ENCODE measurements at regions not wholly inside any gene's neighbourhood (a gene's known extent, or its start where the extent isn't known, plus 50 kb on each side); places are given as distances from the start of the nearest gene placed in this dataset.

- no peak for ATAC-seq
- SMC1A ChIA-PET (ENCODE audit: uncharacterized antibody, unreplicated experiment): no interaction called here
- no peaks in the 10 kb centered on the region for H3K79me2 ChIP-seq (ENCODE audit: control insufficient read depth, insufficient read depth, low read length)
- BruUV-seq (replicated peaks): no TSS peak
- H3K9ac ChIP-seq (ENCODE audit: control insufficient read depth, insufficient read depth, low read length): no peak overlapping the region
- no peaks in the 10 kb centered on the region for H3K27me3 ChIP-seq (replicated peaks in 1 of 2; ENCODE audit: control insufficient read depth in 2 of 2, insufficient read depth in 2 of 2, low read length in 1 of 2)
- in situ Hi-C loops (cut with MboI): no loop called here
- no peaks in the 10 kb centered on the region for H3K9me3 ChIP-seq (replicated peaks; ENCODE audit: control insufficient read depth, insufficient read depth, low read length)
- POLR2A ChIA-PET: no interaction called here
- no peak overlapping the region for H2AFZ ChIP-seq (ENCODE audit: control insufficient read depth, low read depth, low read length)
- intact Hi-C loops (cut with micrococcal nuclease; ENCODE audit: unreplicated experiment): no loop called here
- no peak for FAIRE-seq
- no peak overlapping the region for H3K4me2 ChIP-seq (ENCODE audit: control insufficient read depth, insufficient read depth)
- CTCF ChIA-PET: no interaction called here
- WGBS (ENCODE audit: insufficient coverage, insufficient replicate concordance, low lambda C conversion rate, missing lambda C conversion rate): 56% methylated on average over 26 of the region's 27 CpGs
- H3K4me3 ChIP-seq: no peak overlapping the region
- no peaks in the 10 kb centered on the region for H3K4me1 ChIP-seq (ENCODE audit: control insufficient read depth, insufficient read depth, low read length)
- H3K27ac ChIP-seq (ENCODE audit: control insufficient read depth, insufficient read depth): no peak overlapping the region
- no peaks in the 10 kb centered on the region for H3K36me3 ChIP-seq (ENCODE audit: control insufficient read depth in 2 of 2, insufficient read depth in 2 of 2, low read length in 1 of 2)
- no peaks in the 10 kb centered on the region for H4K20me1 ChIP-seq (ENCODE audit: control insufficient read depth, insufficient read depth)
- RAD21 ChIA-PET (ENCODE audit: unreplicated experiment): no interaction called here
- DNase-seq (ENCODE audit: low read depth, low spot score): no peak
- TF ChIP-seq NKRF (conservative IDR thresholded peaks at IDR 0.05) (no peak), ASH2L (IDR thresholded peaks at IDR 0.05; ENCODE audit: borderline replicate concordance, low read depth) (no peak), ETV6 (conservative IDR thresholded peaks at IDR 0.05 in 1 of 2, IDR thresholded peaks at IDR 0.05 in 1 of 2; ENCODE audit: borderline replicate concordance in 1 of 2, low read depth in 1 of 2) (no peak), PML (IDR thresholded peaks at IDR 0.05; ENCODE audit: low read length) (no peak), ZNF622 (IDR thresholded peaks at IDR 0.05) (no peak), MTA2 (IDR thresholded peaks at IDR 0.05; ENCODE audit: low read depth) (no peak), CREM (IDR thresholded peaks at IDR 0.05; ENCODE audit: low read depth) (no peak), SUZ12 (IDR thresholded peaks at IDR 0.05; ENCODE audit: unreplicated experiment) (no peak), CBX3 (IDR thresholded peaks at IDR 0.05; ENCODE audit: borderline replicate concordance, low read depth) (no peak), E2F8 (IDR thresholded peaks at IDR 0.05; ENCODE audit: low read depth, partially characterized antibody) (no peak), HDGF (IDR thresholded peaks at IDR 0.05) (no peak), GABPA (IDR thresholded peaks at IDR 0.05; ENCODE audit: low read depth) (no peak), E4F1 (IDR thresholded peaks at IDR 0.05; ENCODE audit: borderline replicate concordance, partially characterized antibody) (no peak), CREB1 (IDR thresholded peaks at IDR 0.05; ENCODE audit: low read depth) (no peak), POLR2AphosphoS2 (IDR thresholded peaks at IDR 0.05; ENCODE audit: low read depth, low read length) (no peak), ELK1 (IDR thresholded peaks at IDR 0.05; ENCODE audit: low read depth, low read length) (no peak)
These were observed 126.0 kb upstream of the RET start for GRCh38 chr10:42950606-42951485.

All from GM12878 (cell line).